HG03521 (cell line): ENCODE measurements at regions not wholly inside any gene's neighbourhood (a gene's known extent, or its start where the extent isn't known, plus 50 kb on each side); places are given as distances from the start of the nearest gene placed in this dataset.

Experiments used
- ATAC-seq: cut with Tn5 transposase; IDR thresholded peaks from one replicate; pipeline ENCODE4 v1.9.1; 2021; ENCODE audit warnings: mild to moderate bottlenecking, moderate library complexity; ENCODE audit not compliant: unreplicated experiment

DNA sequence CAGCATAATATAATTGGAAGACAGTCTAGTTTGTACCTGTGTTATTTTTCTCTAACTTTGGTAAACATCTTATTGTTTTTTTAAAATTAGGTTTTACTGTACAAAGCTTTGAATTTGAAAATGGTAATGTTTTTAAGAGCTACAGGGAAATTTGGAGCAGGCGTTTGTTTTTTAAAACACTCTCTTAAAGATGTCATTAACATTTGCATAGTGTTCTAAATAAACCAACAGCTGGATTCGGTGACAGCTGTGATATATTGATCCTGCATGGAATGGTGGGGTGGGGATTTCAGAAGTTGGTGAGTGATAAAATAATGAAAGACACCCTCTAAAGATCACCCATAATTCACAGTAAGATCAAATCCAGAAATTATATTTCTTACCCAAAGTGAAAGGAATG is 97.9 kb upstream of the PRL start:
- ATAC-seq: no peak

DNA sequence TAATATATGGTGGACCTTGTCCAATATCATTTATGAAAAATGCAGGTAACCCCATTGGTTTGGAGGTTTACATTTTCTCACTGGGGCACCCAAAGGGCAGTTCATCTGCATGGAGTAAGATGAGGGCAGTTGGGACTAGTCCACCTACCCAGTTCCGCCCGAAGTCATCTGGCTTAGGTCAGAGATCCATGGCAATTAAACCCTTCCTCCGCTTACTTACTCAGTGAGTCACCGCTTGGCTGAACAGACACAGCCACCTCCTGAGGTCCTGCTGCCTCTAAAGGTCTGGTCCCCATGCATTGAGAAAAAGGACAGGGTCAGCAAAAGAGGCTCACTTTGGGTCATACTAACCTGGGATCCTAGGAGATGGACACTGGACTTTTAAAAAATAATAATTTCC is 102.9 kb upstream of the PRL start:
- no peak for ATAC-seq

DNA sequence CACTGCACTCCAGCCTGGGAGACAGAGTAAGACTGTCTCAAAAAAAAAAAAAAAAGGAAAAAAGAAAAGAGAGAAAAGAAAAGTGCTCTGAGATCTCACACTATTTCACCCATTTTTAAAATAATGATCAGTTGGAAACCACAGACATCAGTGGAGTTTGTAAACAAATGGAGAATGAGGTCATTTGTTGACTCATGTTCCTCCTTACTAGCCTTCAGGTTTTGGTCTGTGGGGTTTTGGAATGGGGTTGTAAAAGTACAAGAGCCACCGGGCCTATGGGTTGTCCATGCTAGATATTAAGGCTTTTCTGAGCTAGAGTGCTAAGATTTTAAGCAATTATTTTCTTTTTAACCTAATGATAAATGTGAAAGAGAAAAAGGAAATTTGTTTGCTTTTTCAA is 104.4 kb upstream of the PRL start:
- no peak for ATAC-seq

DNA sequence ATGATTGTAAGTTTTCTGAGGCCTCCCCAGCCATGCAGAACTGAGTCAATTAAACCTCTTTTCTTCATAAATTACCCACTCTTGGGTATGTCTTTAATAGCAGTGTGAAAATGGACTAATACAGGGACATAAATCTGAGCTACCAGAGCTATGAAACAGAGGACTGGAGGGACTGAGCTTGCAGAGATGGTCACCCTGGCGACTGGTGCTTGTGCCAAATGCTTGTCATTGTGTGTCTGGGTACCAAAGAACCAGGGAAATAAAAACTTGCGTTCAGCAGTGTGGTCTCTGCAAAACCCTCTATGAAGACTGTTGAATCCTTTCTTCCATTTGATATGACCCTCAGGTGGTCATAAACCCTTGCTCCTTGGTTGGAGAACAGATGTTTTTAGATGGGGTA is 105.1 kb upstream of the PRL start:
- ATAC-seq: no peak

DNA sequence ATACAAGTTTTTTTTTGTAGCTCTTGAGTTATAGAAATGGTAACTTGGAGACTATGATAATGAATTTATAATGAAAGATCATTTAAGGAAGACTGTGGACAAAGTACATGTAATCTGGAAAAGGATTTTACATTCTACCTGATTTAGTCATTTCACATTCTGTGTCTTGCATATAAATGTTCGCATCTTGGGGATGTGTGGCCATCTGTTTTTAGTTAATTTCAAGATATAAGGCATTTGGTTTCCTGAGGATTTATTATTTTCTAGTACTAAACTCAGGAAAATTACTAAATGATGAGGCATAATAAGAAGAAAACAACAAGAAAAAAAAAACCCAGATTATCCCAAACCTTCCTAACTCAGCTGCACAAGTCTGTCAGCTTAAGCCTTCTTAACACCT is 112.7 kb upstream of the PRL start:
- no peak for ATAC-seq

- no peak for ATAC-seq
Observed at GRCh38 chr6:22411376-22412105, 114.7 kb upstream of the PRL start.

DNA sequence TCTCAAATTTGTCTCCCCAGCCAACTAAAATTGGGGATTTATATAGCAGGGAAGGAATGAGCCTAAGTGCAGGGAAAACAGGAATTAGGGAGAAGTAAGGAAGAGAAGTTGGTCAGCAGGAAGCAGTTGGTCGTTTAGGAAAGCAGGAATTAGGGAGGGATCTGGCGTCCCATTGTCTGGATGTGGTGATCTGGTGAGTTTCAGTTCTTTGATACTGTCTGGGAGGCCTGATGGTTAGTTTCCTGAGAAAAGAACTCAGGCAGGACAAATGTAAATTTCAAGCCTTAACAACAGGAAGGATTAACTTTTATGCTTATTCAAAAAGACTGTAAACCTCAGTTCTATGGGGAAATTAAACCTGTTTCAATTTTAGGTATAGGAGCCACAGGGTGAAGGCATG is 116.2 kb upstream of the PRL start:
- ATAC-seq: no peak

DNA sequence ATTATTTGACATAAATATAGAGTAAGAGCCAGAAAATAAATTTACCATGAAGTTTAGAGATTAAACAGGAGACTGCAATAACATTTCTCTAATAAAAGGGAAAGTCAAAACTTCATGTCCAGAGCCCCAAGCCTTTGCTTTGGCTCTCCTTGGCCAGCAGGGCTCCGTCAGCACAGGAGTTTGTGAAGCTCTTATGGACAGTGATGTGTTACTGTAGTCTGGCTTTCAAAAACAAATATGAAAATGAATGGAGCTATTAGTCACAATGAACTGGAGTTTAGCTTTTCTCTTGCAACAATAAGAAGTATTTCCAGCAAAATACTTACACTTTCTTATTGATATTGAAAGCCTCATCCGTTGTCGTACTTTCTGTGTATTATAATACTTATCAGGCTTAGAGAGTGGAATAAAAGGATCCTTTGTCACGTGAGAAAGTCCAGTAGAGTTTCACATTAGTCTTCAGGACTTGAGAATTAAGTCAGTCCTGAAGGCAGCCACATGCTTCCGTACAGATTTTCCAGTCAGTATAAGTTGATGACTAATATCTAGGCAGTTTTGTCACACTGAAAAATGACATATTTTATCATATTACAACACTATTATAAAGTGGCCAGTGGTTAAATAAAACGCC is 117.0 kb upstream of the PRL start:
- ATAC-seq: no peak

DNA sequence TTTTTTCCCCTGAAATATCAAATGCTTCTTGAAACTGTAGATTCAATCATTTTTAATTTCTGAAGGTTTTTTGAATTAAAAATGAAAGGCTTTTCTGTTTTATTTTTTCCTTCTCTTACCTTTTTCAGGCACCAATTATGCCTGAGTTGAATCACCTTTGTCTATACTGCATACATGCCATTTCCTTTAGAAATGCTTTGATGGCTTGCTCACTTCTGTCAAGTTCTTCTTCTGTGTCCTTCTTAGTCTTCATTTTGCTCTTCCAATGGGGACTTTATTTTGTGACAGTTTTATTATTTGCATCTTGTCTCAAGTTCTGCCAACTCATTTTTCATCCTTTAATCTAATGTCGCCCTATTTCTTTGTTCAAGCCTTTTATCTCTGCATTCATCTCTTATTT is 121.9 kb upstream of the PRL start:
- ATAC-seq: no peak

DNA sequence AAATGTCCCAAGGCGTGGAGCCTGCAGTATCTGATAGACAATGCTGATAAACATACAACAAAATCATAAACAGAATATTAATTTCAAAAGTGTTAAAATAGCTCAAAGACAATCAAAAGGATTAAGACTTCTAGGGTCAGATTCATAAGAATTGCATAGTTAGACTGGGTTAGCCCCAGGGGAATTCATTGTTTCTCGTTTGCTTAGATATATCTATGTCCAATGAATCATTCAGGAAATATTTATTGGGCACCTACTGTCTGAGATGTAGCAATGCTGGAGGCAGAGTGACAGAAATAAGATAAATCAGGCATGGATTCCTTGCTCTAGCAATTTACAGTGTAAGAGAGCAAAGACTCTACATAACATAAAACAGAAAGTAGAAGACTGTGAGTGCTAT is 124.4 kb upstream of the PRL start:
- no peak for ATAC-seq

GRCh38 chr6:22424196-22424595 is 127.4 kb upstream of the PRL start:
- ATAC-seq: no peak

DNA sequence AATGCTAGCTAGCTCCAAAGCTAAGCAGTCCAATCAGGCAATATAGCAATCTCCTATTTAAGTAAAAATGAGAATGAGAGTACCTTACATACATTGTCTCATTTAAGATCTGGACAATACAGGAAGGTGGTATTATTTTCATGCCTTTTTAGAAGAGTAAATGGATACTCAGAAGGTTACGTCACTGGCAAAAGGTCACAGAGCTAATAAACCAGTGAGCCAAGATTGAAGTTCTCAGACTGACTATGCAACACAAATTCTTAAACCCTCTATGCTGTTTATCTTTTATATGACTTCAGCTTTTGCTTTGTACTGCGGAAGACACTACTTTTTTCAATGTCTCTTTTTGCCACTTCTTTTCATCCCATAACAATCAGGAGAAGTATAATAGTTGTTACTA is 135.2 kb upstream of the PRL start:
- ATAC-seq: no peak

DNA sequence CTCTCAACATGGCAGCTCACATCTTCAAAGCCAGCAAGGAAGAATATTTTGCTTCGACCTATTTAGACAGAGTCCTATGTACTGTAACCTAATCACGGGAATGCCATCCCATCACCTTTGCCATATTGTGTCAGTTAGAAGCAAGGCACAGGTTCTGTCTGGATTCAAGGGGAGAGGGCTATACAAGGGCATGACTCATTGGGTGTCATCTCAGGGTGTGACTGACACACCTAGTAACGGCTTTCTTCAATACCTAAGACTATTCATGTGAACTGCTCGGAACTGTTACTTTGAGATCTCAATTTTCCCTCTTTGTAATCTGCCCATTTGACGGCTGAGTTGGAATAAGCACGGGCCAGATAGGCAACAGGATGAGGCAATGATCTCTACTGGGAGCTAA is 135.6 kb upstream of the HDGFL1 start:
- no peak for ATAC-seq

DNA sequence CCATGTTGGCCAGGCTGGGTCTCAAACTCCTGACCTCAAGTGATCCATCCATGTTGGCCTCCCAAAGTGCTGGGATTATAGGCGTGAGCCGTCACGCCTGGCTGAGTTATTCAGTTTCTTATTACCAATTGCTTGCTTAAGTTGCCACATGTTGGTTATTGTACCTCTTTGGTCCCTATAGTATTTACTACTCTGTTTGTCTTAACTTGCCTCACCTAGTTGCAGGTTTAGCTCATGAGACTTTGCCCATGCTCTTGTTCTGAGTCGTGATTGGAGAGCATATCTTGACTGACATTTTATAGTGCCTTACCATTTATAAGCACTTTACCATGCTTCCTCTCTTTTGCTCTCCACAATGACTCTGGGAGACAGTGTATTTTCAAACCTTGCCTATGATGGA is 134.2 kb upstream of the HDGFL1 start:
- ATAC-seq: no peak

DNA sequence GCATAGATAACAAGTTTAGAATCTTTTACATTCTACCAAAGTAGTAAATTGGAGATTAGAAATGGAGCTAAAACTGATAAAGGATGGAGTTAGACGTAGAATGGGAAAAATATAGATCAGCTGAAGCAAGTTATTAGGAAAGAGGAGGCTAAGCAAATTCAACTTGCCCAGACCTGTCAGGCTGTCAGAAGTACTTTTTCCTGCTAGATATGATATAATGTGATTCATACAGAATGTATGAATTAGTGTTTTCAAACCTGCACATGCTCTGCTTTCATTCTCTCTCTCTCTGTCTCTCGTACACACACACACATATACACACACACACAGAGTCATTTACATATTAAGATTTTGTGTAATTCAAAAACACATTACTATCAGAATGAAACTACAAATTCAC is 133.2 kb upstream of the HDGFL1 start:
- ATAC-seq: no peak

DNA sequence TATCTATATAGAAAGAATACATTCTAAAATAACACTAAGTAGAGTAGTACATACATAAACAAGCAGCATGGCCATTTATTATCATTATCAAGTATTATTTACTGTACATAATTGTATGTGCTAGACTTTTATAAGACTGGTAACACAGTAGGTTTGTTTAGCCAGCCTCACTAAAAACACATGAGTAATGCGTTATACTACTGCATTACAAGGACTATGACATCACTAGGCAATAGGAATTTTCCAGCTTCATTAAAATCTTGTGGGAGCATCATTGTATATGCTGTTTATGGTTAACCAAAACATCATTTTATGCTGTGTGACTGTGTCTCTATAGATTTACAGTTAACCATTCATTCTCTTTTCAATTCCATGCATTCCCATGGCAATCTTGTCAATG is 131.7 kb upstream of the HDGFL1 start:
- ATAC-seq: no peak

DNA sequence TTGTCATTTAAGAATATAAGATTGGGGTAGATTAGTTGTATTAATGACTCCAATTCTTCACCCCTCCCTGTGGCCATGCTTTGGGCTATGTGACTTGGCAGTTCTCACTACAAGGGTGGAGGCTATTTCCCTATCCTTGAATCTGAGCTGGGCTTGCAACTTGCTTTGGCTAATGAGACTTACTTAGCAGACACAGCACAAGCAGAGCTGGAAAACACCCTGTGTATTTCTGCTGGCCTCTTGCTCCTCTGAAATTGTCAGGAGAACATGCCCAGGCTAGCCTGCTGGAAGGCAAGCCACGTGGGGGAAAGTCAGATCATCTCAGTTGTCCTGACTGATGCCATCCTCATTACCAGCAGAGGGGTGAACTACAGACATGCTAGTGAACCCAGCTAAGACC is 126.5 kb upstream of the HDGFL1 start:
- ATAC-seq: no peak

DNA sequence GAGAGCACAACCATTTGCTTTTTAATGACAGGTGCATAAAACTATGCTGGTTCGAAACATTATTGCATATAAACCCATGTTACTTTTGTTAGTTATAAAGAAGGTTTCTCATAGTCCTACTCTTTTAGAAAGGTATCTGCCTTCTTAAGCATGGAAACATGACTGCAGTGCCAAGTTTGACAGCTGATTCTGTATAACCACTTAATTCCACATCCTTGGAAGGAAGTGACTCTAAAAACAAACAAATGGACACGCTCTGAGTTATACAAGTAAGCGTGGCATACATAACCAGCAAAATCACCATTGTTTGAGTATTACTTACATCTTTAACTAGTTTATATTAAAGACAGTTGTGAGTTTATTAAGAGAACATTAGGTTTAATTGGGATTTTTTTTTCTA is 125.0 kb upstream of the HDGFL1 start:
- ATAC-seq: no peak

DNA sequence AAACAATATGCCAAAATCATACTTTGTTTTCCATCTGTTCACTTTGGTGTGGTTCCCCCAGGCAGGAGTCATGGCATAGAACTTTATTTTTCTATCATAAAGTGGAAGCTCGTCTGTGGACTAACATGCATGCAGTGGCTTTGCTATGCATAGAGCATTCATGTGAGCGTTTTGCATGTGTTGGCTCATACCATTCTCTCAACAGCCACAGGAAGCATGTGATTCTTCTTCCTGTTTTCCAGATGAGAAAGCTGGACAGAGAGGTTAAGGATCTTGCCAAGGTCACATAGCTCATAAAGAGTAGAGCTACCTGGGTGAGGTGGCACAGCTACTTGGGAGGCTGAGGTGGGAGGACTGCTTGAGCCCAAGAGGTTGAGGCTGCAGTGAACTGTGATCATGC is 123.4 kb upstream of the HDGFL1 start:
- no peak for ATAC-seq

GRCh38 chr6:22447249-22448196 is 121.8 kb upstream of the HDGFL1 start:
- no peak for ATAC-seq

GRCh38 chr6:22448291-22448711 is 121.1 kb upstream of the HDGFL1 start:
- ATAC-seq: no peak

DNA sequence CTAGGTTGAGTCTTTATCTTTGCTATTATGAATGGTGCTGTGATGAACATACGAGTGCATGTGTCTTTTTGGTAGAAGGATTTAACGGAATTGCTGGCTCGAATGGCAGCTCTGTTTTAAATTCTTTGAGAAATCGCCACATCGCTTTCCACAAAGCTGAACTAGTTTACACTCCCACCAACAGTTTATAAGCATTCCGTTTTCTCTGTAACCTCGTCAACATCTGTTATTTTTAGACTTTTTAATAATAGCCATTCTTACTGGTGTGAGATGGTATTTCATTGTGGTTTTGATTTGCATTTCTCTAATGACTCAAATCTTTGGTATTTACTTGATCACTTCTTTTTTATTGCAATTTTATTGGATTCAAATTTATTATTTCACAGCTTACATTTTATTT is 117.4 kb upstream of the HDGFL1 start:
- no peak for ATAC-seq
